HepG2 (cell line): ENCODE measurements at regions not wholly inside any gene's neighbourhood (a gene's known extent, or its start where the extent isn't known, plus 50 kb on each side); places are given as distances from the start of the nearest gene placed in this dataset.
"Not testable (repeated sequence)": the region's sequence is repeated elsewhere in the genome, so short reads cannot be mapped to it uniquely, and the experiment has no call there.

Experiments used
- ATAC-seq: fragments of 200-7000 bp; cut with Tn5 transposase; 3 replicates; pipeline ENCODE4 v1.9.1; 2020; ENCODE audit warnings: mild to moderate bottlenecking, moderate library complexity
- BruUV-seq: library from RNA; stranded (reverse); fragments of 400-500 nt; replicated peaks from 2 replicates; lab custom pipeline; 2021; lab: Mats Ljungman, UMichigan
- CTCF ChIA-PET: fragments of 300-600 bp; formaldehyde crosslinking; extraction: SDS; loops from one replicate; lab custom pipeline; 2021; ENCODE audit warnings: low total read pairs, inconsistent platforms, low intra/inter-chr PET ratio; lab: Yijun Ruan, JAX
- POLR2A ChIA-PET: fragments of 350-600 bp; sonication (Branson Sonifier 250); formaldehyde crosslinking; loops from one replicate; lab custom pipeline; 2020; ENCODE audit warnings: antibody characterized with exemption, inconsistent platforms; lab: Yijun Ruan, JAX
- DNase-seq: peaks from one replicate; pipeline ENCODE4 v3.0.0-alpha.2; 2015; ENCODE audit warnings: low spot score
- FAIRE-seq: peaks from 3 replicates; lab custom pipeline; 2011; peaks lifted over from hg19 to GRCh38; lab: Jason Lieb, UNC
- H2AFZ ChIP-seq: one replicate; pipeline ENCODE4 v1.6.1; 2011; ENCODE audit warnings: low read length, inconsistent platforms
- H3K27ac ChIP-seq: fragments of 300-600 bp; 3 replicates; pipeline ENCODE4 v1.8.0; 2011; ENCODE audit warnings: mixed run types, mild to moderate bottlenecking, mixed read lengths, low read length, inconsistent platforms; ENCODE audit not compliant: insufficient read depth; ENCODE audit errors: extremely low read length
- H3K27me3 ChIP-seq, 2 experiments: fragments of 200-600 bp in 1 of 2; 2 replicates in 1 of 2; 3 replicates in 1 of 2; pipeline versions ENCODE4 v1.6.0 to v1.8.0; 2011; ENCODE audit warnings: low read length in 2 of 2, mild to moderate bottlenecking in 2 of 2, moderate library complexity in 2 of 2, inconsistent platforms in 1 of 2; ENCODE audit not compliant: insufficient read depth in 2 of 2, control insufficient read depth in 1 of 2
- H3K36me3 ChIP-seq, 2 experiments: fragments of 200-600 bp in 1 of 2; replicated peaks in 1 of 2; 2 replicates in 1 of 2; 3 replicates in 1 of 2; pipeline versions ENCODE4 v1.5.1 to v1.8.0; 2011; ENCODE audit warnings: low read length in 2 of 2, inconsistent platforms in 1 of 2; ENCODE audit not compliant: insufficient read depth in 2 of 2, control insufficient read depth in 1 of 2
- H3K4me1 ChIP-seq: 2 replicates; pipeline ENCODE4 v1.5.1; 2012; ENCODE audit warnings: low read length, inconsistent platforms; ENCODE audit not compliant: insufficient read depth
- H3K4me2 ChIP-seq: 2 replicates; pipeline ENCODE4 v1.6.0; 2011; ENCODE audit warnings: low read depth, low read length, inconsistent platforms
- H3K4me3 ChIP-seq, 3 experiments: fragments of 200-600 bp in 1 of 3; sonication (generic), shearing (Covaris generic) in 1 of 3; replicated peaks in 1 of 3; 2 replicates each; pipeline ENCODE4 v1.5.1; 2011 to 2016; ENCODE audit warnings: low read length in 3 of 3, inconsistent platforms in 2 of 3, low read depth in 2 of 3, mild to moderate bottlenecking in 2 of 3, control low read depth in 1 of 3, mixed read lengths in 1 of 3; ENCODE audit not compliant: insufficient read depth in 1 of 3
- H3K79me2 ChIP-seq: one replicate; pipeline ENCODE4 v1.6.1; 2011; ENCODE audit warnings: low read length, inconsistent platforms; ENCODE audit not compliant: insufficient read depth
- H3K9ac ChIP-seq: 2 replicates; pipeline ENCODE4 v1.6.0; 2011; ENCODE audit warnings: mild to moderate bottlenecking, low read depth, low read length, inconsistent platforms; ENCODE audit not compliant: insufficient read depth
- H3K9me3 ChIP-seq: 2 replicates; pipeline ENCODE4 v1.5.1; 2012; ENCODE audit warnings: mild to moderate bottlenecking, low read length
- H4K20me1 ChIP-seq: 2 replicates; pipeline ENCODE4 v1.6.0; 2011; ENCODE audit warnings: inconsistent platforms, mild to moderate bottlenecking, low read length, moderate library complexity; ENCODE audit not compliant: insufficient read depth
- WGBS: methylation state at CpG from one replicate; pipeline ENCODE4 v1.1.6; 2017; ENCODE audit warnings: low lambda C conversion rate; 5-methylcytosine and 5-hydroxymethylcytosine counted together
- in situ Hi-C: cut with HindIII; loops from 2 replicates; pipeline ENCODE4 v1.10.0; 2017; ENCODE audit warnings: low pct_unique_long_range_greater_than_20kb; ENCODE audit not compliant: extremely low pct_ligation_motif_present
- intact Hi-C: fragments of 100-400 bp; cut with micrococcal nuclease; formaldehyde crosslinking; loops from one replicate; pipeline ENCODE4 v1.10.0; 2022; ENCODE audit not compliant: unreplicated experiment

GRCh38 chr7:37656-38055 lies 154.7 kb upstream of the FAM20C start:
- ATAC-seq, H3K4me1 ChIP-seq, H3K9me3 ChIP-seq, H4K20me1 ChIP-seq, H3K27ac ChIP-seq, H3K79me2 ChIP-seq, in situ Hi-C loops, FAIRE-seq, POLR2A ChIA-PET, H3K4me2 ChIP-seq, H3K9ac ChIP-seq, intact Hi-C loops, DNase-seq, BruUV-seq, H3K4me3 ChIP-seq, CTCF ChIA-PET, H2AFZ ChIP-seq, H3K36me3 ChIP-seq: not testable (repeated sequence)
- 87% methylated on average over 10 of the region's 10 CpGs for WGBS
- H3K27me3 ChIP-seq: peaks cover 0 to 17% of the 10 kb centered on the region in 2 experiments; a peak in 1 of 5 replicates

- in situ Hi-C loops, H3K36me3 ChIP-seq, H2AFZ ChIP-seq, H3K4me1 ChIP-seq, H3K9ac ChIP-seq, CTCF ChIA-PET, DNase-seq, H3K27ac ChIP-seq, FAIRE-seq, H3K79me2 ChIP-seq, H4K20me1 ChIP-seq, H3K4me2 ChIP-seq, intact Hi-C loops, POLR2A ChIA-PET, ATAC-seq, BruUV-seq, H3K4me3 ChIP-seq, H3K9me3 ChIP-seq: not testable (repeated sequence)
- 0% methylated on average over 1 of the region's 4 CpGs for WGBS
- peaks cover 0 to 23% of the 10 kb centered on the region in 2 experiments; a peak in 1 of 5 replicates for H3K27me3 ChIP-seq
These were observed 153.9 kb upstream of the FAM20C start for GRCh38 chr7:38444-38843.
